ENCODE measurements at regions not wholly inside any gene's neighbourhood (a gene's known extent, or its start where the extent isn't known, plus 50 kb on each side); places are given as distances from the start of the nearest gene placed in this dataset.

DNA sequence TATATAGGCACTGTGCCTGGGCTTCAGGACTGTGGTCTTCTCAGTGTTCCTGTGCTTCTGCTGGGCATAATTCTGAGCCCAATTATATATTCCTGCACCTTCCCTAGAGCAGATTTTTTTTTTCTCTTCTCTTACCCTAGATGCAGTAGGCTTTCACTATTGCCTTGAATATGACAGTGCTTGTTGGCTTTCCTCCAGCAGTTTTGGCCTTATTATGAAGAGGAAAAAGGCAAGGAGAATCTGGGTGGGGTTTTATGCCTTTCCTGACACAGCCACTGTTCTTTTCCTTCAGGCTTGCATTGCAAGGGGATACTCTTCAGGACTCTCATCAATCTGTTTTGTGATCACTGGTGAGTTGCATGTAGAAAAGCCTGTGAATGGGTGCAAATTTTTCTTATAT is 221.9 kb upstream of the CELF4 start (continued):
- TF ChIP-seq ZNF462 (CRISPR knock-in tag; IDR thresholded peaks at IDR 0.05) (no peak), EZH2 (IDR thresholded peaks at IDR 0.05; ENCODE audit: low read depth, unreplicated experiment) (no peak), ETS1 (IDR thresholded peaks at IDR 0.05) (no peak), EZH2phosphoT487 (IDR thresholded peaks at IDR 0.05; ENCODE audit: unreplicated experiment) (no peak), NANOG (IDR thresholded peaks at IDR 0.05; ENCODE audit: borderline replicate concordance) (no peak)
- TF ChIP-seq, protein P1, sequence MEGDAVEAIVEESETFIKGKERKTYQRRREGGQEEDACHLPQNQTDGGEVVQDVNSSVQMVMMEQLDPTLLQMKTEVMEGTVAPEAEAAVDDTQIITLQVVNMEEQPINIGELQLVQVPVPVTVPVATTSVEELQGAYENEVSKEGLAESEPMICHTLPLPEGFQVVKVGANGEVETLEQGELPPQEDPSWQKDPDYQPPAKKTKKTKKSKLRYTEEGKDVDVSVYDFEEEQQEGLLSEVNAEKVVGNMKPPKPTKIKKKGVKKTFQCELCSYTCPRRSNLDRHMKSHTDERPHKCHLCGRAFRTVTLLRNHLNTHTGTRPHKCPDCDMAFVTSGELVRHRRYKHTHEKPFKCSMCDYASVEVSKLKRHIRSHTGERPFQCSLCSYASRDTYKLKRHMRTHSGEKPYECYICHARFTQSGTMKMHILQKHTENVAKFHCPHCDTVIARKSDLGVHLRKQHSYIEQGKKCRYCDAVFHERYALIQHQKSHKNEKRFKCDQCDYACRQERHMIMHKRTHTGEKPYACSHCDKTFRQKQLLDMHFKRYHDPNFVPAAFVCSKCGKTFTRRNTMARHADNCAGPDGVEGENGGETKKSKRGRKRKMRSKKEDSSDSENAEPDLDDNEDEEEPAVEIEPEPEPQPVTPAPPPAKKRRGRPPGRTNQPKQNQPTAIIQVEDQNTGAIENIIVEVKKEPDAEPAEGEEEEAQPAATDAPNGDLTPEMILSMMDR (conservative IDR thresholded peaks at IDR 0.05; ENCODE audit: low read depth in 2 of 2) = no peak

GRCh38 chr18:37783771-37784170 is 218.2 kb upstream of the CELF4 start:
- no peak for DNase-seq (ENCODE audit: low spot score)
- no peak for ATAC-seq
- no peaks in the 10 kb centered on the region for H3K27me3 Mint-ChIP-seq (ENCODE audit: insufficient read depth, low read depth, poor library complexity)
- H3K4me3 Mint-ChIP-seq = no peak overlapping the region
- H3K36me3 Mint-ChIP-seq (ENCODE audit: low read depth) = no peaks in the 10 kb centered on the region
- no peak overlapping the region for H3K27ac Mint-ChIP-seq
- Histone ChIP-seq H2AFZ (peak overlapping the region; percentile 76), H3K27ac (ENCODE audit: low read depth) (no peak overlapping the region), H3K4me3 (no peak overlapping the region), H3K4me2 (no peak overlapping the region), H3F3A (replicated peaks; ENCODE audit: low read depth) (no peaks in the 10 kb centered on the region), H4K20me1 (replicated peaks; ENCODE audit: insufficient read depth) (no peaks in the 10 kb centered on the region), H3K36me3 (ENCODE audit: insufficient read depth) (no peaks in the 10 kb centered on the region), H3K4me1 (ENCODE audit: insufficient read depth) (no peaks in the 10 kb centered on the region), H3K27me3 (ENCODE audit: insufficient read depth) (no peaks in the 10 kb centered on the region), H3K79me2 (replicated peaks; ENCODE audit: insufficient read depth) (no peaks in the 10 kb centered on the region), H3K9me2 (ENCODE audit: insufficient read depth) (no peaks in the 10 kb centered on the region)
- H3K9me3 Mint-ChIP-seq = no peaks in the 10 kb centered on the region
- H3K4me1 Mint-ChIP-seq = no peaks in the 10 kb centered on the region
- TF ChIP-seq ZNF462 (CRISPR knock-in tag; IDR thresholded peaks at IDR 0.05) = no peak
- TF ChIP-seq JUNB (IDR thresholded peaks at IDR 0.05; ENCODE audit: unreplicated experiment) = no peak

All from GM23338 (cell line).